ENCODE measurements at regions not wholly inside any gene's neighbourhood (a gene's known extent, or its start where the extent isn't known, plus 50 kb on each side); places are given as distances from the start of the nearest gene placed in this dataset.
"Not testable (repeated sequence)": the region's sequence is repeated elsewhere in the genome, so short reads cannot be mapped to it uniquely, and the experiment has no call there.

DNA sequence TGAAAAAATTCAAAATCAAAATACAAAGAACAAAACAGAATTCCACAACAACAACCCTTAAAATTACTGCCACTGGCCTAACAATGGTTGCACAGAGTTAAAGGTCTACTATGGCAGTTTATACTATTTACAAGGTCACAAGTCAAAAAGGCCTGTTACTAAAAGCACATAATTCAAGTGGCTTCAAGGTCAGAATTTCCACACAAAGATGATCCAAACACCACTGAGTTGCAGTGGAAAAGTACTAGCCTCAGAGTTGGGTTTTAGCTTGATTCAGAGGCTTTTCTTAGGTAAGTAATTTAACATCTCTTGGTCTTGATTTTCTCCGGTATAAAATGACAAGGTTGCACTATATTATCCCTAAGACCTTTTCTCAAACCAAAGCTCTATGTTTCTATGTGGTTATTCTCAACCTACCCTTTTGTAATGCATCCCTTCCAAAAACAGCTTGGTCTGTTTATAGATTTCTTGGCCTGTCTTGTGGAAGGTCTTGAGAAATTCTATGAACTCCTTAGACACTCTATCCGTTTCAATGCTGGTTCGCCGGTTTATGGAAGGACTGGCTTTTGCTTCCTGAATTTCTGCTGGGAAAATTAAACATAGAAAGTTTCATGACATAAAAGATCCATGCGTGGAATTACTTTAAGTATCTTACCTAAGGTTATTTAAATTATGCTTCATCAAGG is 69.5 kb downstream of the MDH2 start:
- DNase-seq, result not testable (repeated sequence)

DNA sequence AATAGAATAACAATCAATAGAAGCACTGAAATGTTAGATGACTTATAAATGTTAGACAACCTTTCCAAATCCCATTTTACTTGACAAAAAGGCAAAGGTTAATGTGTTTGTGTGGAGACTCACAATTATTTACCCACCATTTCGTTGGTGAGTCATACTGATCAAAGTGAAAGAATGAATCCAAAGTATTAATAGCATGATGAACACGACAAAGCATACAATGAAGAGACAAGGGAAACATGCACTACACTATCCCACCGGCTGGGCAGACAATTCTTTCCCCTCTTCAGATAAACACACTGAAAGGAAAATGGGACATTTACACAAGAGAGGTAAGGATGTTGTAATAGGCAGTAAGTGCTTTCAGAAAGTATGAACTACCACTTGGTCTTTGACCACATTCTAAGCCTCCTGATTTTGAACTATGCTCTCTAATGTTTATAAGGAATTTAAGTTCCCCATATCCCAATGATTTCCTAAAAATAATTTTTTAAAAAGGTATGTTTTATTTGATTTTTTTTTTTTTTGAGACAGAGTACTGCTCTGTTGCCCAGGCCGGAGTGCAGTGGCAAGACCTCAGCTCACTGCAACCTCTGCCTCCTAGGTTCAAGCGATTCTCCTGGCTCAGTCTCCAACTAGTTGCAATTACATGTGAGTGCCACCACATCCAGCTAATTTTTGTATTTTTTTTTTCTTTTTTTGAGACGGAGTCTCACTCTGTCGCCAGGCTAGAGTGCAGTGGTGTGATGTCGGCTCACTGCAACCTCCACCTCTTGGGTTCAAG is 70.5 kb downstream of the MDH2 start:
- not testable (repeated sequence) for DNase-seq

DNA sequence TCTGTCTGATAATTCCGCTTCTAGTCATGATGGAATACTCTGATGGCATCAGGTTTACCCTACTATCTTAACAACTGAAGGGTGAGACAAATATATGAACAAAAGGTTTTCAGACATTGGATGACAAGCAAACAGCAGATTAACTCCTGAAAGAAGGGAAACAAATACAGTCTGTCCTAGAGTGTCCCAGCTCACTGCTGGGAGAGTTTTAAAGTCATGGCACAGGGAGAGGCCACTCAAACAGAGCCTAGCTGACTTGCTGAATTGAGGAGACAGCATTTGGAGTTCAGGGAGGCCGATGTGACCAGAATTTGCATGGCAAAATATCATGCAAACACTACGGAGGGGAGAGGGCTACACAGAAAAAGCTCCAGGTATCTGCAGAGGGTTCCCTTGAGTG is 73.1 kb downstream of the MDH2 start:
- DNase-seq, result peak; percentile 99 to 100

DNA sequence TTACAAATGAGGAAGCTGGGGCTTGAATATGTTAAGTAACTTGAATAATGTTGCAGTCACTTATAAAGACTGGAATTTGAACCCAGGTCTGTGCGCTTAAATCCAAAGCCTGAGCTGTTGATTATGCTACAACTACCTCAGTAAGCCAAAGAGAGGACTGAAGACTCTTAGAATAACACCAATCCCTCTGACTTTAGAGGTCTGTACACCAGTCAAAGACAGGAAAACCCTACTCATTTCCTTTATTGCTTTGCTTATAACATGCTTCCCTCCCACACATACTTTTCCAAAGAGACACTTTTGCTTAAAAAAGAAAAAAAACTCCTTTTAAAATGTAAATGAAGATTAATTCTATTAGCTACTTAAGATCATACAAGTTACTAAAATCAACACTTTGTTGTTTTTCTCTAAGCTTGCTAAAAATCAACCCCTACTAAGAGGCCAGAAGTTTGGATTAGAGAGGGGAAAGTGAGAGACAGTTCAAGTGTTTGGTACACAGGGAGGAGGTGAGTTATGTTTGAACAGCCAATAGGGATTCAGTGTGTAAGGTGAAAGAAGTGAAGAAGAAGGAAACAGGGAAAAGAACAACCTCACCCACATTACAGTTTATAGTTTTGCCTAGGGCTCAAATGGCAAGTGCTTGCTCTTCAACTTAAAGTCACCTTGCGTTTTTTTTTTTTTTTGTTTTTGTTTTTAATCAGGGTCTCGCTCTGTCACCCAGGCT is 74.8 kb downstream of the MDH2 start:
- DNase-seq, result no peak

DNA sequence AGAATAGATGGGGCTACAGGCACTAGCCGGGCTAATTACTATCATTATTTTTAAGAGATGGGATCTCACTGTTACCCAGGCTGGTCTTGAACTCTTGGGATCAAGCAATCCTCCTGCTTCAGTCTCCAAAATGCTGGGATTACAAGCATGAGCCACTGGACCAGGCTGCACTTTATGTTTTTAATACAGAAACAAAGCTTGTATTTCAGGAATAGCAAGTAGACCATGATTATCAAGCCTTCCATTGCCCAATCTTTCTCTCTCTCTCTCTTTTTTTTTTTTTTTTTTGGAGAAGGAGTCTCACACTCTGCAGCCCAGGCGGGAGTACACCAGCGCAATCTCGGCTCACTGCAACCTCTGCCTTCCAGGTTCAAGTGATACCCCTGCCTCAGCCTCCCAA is 75.4 kb downstream of the MDH2 start:
- no peak for DNase-seq

DNA sequence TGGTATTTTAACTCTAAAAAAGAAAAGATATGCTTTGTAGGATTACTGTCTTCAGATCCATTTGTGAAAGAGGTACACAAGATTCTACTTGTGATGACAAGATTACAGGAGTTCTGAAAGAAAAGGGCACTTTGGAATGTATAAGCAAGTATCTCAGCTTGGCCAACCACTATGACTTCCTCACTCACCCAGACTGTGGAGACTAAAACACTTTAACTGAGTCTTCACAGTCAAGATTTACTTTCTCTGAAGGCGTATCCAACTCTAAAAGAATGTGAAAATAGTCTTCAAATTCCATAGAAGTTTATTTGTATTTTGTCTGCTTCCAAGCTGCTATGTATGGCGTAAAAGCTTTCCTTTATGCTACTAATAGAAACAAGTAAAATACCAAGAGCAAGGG is 76.1 kb upstream of the SRRM3 start:
- no peak for DNase-seq

DNA sequence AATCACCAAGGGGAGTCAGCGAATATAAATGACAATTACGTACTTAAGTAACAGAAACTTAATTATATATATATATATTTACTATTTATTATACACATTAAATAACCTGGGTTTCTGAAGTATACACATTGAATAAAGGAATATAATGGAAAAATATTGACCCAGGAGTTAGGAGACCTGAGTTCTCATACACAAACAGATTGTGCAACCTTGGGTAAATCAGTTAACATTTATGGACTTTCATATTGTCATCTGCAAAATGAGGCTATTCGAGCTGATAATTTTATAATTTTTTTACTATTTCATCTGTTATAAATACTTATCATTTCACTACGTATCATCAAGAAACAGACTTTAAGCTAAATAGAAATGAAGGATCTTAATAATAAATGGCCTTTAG is 75.1 kb upstream of the SRRM3 start:
- no peak for DNase-seq

DNA sequence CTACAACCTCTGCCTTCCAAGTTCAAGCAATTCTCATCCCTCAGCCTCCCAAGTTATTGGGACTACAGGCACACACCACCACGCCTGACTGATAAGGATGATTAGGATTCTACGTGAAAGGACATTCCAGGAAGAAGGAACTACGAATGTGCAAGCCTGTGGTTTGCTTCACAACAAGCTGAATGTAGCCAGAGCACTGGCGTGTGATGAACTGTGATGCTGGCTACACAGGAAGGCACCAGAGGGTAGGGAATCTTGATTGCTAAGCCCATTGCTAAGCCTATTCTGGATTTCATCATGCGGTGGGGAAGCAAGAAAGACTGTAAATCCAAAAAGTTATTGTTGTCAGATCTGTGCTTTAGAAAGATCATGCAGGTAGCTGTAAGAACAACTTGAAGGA is 72.3 kb upstream of the SRRM3 start:
- no peak for DNase-seq

DNA sequence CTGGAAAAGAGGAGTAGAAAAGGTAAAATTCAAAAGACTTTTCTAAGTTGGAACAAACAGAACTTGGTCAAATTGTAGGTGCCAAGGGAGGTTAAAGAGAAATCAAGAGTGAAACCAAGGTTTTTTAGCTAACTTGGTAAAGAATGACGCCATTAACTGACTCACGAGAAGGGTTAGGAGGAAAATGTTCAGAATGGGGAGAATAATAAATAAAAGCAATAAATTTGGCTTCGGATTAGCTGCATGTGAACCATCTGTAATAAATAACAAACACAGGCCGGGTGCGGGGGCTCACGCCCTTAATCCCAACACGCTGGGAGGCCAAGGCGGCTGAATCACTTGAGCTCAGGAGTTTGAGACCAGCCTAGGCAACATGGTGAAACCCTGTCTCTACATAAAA is 71.9 kb upstream of the SRRM3 start:
- DNase-seq, result no peak

DNA sequence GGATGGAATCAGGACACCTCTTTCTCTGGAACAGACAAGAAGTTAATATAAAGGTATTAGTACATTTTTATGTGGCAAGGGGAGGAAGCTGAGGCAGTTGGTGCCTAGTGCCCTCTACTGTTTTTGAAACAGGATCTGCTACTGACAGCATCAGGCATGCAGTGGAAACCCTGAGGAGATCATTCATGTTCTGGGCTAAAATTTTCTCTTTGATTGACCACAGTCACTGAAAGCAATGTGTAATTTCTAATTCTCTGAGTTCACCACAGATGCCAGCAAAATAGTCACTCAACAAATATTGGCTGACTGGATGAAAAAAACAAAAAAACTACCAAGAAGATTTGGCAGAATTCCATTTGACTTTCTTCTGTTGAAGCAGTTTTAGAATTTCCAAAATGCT is 71.0 kb upstream of the SRRM3 start:
- DNase-seq, result peak in 1 of 2 experiments; percentile 81

DNA sequence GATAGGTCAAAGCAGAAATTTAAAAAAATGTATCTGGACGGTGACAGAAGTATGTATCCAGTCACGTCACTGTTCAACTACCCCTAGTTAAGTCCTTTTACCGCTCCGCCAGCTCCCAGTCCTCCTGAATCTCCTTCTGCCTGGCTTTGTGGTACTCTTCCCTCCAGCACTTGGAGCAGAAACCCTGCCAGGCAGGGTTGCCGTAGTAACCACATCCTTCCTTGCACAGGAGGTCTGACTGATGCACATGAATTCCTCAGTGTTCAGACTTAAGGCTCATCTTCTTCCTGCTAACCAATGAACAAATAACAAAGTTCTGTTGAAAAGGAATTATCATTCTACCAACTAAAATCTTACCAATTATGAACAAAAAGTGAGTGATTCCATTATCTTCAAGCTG is 69.8 kb upstream of the SRRM3 start:
- DNase-seq, result not testable (repeated sequence)

DNA sequence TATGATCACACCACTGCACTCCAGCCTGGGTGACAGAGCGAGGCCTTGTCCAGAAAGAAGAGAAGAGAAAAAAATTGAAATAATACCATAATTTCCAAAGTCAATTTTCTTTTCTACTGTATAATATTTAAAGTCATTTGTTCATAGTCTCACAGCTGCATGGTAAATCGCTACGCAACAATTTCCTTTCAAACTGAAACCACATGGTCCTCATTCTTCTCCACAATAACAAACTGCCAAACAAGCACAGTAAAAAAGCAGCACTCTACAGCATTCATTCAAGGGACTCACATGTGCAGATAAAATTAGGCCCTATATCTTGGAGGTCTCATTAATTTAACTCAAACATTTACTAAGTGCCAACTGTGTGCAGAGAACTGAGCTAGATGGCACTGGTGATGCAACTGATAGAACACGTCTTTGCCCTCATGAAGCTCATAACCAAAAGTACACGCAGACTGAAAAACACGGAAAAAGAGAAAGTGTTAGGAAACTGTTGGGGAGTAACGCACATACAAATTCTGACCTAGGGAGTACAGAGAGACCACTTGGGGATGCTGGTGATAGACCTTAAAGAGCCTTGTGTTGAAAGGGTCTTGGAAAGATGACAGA is 68.4 kb upstream of the SRRM3 start:
- no peak for DNase-seq

DNA sequence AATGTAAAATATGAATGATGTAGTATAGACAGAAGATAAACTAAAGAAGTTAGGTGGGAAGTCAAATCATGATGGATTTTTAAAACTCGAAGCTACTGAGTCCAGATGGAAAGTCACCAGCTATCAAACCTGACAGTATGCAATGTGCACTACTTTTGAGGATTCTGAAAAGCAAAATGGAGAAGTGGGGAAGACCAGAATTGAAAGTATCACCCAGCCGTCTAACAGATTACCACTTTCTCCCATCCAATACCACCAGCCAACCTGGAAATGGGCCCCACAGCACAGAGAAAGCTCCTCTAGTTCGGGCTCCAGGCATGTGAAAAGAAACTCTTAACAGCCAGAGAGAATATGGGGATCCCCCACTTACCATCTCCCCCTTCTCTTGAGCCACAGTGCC is 67.9 kb upstream of the SRRM3 start:
- DNase-seq, result no peak

DNA sequence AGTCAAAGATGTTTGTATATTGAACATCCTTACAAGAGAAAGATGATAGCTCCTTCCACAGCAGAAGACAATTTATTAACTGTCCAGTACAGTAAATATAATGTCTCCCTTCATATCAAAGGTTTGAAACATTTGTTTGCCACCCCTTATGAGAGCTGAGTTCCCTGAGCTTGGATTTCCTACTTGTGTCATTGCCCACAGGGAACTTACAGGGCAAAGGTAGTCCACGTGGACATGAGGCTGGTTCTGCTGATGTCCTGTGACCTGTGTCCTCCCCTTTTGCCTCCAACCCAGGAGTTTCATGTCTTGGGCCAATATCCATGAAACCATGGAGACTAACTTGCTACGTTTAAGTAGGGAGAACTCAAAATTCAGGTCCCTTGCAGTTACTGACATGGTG is 66.4 kb upstream of the SRRM3 start:
- not testable (repeated sequence) for DNase-seq

DNA sequence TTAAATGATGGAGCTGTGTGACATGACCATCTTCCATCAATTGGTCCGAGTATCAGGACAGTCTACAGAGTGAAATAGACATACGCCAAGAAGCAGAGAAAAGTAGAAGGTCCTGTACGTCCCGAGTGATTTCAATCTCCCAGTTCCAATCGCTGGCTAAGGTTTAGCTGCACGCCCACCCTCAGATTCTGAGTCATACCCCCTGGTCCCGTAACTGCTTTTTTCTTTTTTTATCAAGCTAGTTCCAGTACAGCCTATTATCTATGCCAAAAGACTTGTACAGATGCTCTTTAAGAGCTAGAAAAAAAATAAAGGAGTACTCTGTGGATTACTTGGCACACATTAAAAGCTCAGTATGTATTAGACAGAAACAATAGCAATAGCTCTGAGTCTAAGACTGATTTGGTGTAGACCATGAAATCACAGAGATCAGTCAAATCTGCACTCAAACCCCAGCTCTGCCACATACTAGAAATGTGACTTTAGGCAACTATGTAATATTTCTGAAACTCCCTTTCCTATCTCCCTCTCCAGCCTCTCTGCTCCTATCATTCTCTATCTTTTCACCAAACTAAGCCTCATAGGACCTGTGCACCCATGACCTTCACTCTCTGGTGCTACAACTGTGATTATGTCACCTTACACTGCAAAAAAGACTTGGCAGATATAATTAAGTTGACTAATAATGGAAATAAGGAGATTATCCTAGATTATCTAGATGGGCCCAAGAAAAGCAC is 63.0 kb upstream of the SRRM3 start:
- DNase-seq, result not testable (repeated sequence)

DNA sequence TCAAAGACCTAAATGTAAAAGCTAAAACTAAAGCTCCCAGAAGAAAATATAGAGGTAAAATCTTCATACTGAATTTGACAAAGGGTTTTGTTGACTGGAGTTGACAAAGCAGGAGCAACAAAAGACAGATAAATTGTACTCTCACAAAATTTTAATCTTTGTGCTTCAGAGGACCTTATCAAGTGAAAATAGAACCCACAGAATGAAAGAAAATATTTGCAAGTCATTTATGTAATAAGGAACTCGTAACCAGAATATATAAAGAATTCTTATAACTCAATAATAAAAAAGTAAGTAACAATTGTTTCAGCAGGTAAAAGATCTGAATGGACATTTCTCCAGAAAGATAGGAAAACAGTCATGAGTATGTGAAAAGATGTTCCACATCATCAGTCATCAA is 62.0 kb upstream of the SRRM3 start:
- no peak for DNase-seq

DNA sequence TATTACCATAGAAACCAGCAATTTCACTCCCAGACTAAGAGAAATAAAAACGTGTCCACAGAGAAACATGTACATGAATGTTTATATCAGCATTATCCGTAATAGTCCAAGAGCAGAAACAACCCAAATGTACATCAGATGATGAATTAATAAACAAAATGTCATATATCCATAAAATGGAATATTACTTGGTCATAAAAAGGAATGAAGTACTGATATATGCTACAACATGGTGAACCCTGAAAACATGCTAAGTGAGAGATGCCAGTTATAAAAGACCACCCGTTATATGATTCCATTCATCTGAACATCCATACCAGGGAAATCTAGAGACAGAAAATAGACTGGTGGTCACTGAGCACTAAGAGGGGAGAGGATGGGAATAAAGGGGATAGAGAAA is 61.4 kb upstream of the SRRM3 start:
- DNase-seq, result not testable (repeated sequence)

DNA sequence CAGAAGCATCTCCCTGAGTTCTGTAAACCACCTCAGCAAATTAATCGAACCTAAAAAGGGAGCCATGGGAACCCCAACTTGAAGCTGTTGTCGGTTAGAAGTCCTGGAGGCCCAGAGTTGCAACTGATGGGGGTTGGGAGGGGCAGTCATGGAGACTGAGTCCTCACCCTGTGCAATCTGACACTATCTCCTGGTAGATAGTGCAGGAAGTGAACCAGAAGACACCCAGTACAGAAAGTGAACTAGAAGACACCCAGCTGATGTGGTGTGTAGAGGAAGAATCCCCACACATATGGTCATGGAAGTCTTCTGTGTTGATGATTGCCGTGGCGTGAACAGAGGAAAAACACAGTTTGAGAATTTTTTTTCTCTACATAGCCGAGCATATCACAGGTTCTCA is 58.8 kb upstream of the SRRM3 start:
- no peak for DNase-seq

DNA sequence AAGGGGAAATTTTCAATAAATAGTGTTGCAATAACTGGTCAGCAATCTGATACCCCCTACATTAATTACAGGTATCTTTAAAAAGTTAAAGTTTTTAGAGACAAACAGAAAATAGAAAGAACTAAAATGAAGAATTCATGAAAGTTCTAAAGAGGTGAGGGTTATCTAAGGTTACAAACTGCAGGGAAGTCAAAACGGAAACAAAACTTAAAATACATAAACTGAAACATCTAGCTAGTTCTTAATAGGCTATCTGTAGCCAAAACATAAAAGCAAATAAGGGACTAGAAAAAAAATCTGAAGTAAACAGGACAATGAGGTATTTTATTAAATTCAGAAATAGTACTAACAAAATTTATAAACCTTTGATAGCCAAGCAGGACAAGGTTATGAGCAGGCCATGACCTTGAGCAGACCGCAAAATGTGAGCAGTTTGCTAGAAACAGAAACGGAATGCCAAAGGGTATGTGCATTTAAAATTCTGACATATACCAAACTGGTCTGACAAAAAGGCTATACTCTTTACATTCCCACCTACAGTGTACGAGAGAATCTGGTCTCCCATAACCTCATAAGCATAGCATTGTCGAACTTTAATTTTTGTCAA is 56.9 kb upstream of the SRRM3 start:
- DNase-seq, result not testable (repeated sequence)

DNA sequence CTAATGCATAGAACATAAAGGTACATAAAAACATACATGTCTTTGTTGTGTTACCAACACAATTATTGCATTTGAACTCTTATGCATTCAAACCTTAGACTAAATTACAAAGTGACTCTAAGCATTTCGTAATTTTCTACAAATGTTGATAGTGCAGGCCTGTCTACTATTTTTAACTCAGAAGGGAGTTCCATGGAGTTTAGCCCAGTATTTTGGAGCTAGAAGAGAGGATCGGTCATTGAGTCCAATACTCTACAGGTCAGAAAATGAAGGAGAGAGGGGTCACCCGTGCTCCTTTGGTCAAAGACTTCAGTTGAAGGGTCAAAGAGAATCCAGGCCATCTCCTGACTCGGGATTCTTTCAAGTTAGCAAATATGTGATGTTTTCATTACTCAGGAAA is 55.3 kb upstream of the SRRM3 start:
- no peak for DNase-seq

DNA sequence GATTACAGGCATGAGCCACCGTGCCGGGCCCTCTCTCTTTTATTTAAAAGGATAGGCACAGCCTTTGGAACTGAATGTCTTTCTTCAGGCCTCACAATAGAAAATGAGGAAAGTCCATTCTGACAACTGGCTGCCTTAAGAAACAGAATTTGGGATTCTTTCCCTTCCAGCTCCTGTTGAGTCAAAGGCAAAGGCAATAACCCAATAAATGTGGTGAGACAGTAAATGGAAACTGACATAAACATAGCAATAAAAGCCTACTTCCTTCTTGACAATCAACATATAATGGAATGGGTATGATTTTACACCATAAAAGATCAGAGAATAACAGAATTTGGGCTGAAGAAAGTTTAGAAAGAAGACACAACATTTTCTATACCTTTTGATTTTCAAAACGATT is 52.7 kb upstream of the SRRM3 start:
- not testable (repeated sequence) for DNase-seq
